BJ (cell line): ENCODE measurements at regions not wholly inside any gene's neighbourhood (a gene's known extent, or its start where the extent isn't known, plus 50 kb on each side); places are given as distances from the start of the nearest gene placed in this dataset.
"Not testable (repeated sequence)": the region's sequence is repeated elsewhere in the genome, so short reads cannot be mapped to it uniquely, and the experiment has no call there.

Experiments used
- CTCF ChIA-PET: fragments of 350-600 bp; formaldehyde crosslinking; extraction: SDS; loops from one replicate; lab custom pipeline; 2021; ENCODE audit warnings: antibody characterized with exemption, inconsistent platforms; lab: Yijun Ruan, JAX
- POLR2A ChIA-PET: fragments of 300-600 bp; sonication (Branson Sonifier 250); formaldehyde crosslinking; extraction: SDS; loops from one replicate; lab custom pipeline; 2021; ENCODE audit warnings: antibody characterized with exemption; lab: Charles Lee
- DNase-seq: peaks from one replicate; pipeline ENCODE4 v3.0.0-alpha.2; 2011; ENCODE audit warnings: low read depth
- H3K27me3 ChIP-seq: 2 replicates; pipeline ENCODE4 v1.6.0; 2011; ENCODE audit warnings: low read length; ENCODE audit not compliant: control insufficient read depth, insufficient read depth
- H3K36me3 ChIP-seq: 2 replicates; pipeline ENCODE4 v1.5.1; 2011; ENCODE audit warnings: low read length; ENCODE audit not compliant: control insufficient read depth, insufficient read depth
- H3K4me3 ChIP-seq: 2 replicates; pipeline ENCODE4 v1.5.1; 2011; ENCODE audit warnings: low read depth, mild to moderate bottlenecking, control low read depth, low read length
- TF ChIP-seq, protein P1 (sequence below): IDR thresholded peaks from 2 replicates; pipeline ENCODE4 v1.5.1; 2011; ENCODE audit warnings: low read depth, mild to moderate bottlenecking, control low read depth, inconsistent platforms, low read length, moderate library complexity; ENCODE audit not compliant: insufficient read depth

DNA sequence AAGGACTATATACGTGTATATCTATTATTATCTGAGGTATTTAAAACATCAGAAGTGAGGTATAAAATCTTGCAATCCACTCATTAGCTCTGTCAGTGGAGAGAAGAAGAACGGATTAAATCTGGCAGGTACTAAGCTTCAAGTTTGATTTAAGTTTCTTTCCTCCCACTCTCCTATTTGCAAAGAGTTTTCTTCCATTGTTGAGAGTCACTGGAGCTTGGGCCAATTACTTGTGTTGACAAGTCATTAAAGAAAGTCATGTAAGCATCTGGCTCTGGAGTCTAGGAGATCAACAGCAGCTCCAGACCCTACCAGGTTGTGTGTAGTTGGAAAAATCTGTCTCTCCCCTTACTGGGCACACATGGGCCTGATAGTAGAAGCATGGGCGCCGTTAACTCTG is 476.8 kb upstream of the SMARCA2 start:
- TF ChIP-seq, protein P1, sequence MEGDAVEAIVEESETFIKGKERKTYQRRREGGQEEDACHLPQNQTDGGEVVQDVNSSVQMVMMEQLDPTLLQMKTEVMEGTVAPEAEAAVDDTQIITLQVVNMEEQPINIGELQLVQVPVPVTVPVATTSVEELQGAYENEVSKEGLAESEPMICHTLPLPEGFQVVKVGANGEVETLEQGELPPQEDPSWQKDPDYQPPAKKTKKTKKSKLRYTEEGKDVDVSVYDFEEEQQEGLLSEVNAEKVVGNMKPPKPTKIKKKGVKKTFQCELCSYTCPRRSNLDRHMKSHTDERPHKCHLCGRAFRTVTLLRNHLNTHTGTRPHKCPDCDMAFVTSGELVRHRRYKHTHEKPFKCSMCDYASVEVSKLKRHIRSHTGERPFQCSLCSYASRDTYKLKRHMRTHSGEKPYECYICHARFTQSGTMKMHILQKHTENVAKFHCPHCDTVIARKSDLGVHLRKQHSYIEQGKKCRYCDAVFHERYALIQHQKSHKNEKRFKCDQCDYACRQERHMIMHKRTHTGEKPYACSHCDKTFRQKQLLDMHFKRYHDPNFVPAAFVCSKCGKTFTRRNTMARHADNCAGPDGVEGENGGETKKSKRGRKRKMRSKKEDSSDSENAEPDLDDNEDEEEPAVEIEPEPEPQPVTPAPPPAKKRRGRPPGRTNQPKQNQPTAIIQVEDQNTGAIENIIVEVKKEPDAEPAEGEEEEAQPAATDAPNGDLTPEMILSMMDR: no peak
- POLR2A ChIA-PET: no interaction called here
- CTCF ChIA-PET: no interaction called here
- Histone ChIP-seq H3K36me3 (no peaks in the 10 kb centered on the region), H3K27me3 (no peaks in the 10 kb centered on the region), H3K4me3 (no peak overlapping the region)
- no peak for DNase-seq

DNA sequence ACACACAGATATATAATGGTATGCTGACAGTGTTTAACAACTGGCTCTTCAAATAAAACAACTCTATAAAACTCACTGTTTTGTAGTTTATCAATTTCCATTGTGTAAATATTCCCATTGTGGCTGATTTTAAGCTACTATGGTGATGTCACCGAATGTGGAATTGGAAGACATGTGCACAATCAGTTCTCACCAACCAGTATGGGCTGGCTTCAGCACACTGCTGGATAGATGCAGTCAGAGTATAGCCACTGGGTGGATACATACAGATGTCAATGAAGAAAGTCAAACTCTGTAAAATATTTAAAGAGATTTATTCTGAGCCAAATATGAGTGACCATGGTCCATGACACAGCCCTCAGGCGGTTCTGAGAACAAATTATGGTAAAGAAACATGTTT is 475.9 kb upstream of the SMARCA2 start:
- Histone ChIP-seq H3K36me3 (no peaks in the 10 kb centered on the region), H3K27me3 (no peaks in the 10 kb centered on the region), H3K4me3 (no peak overlapping the region)
- ChIA-PET POLR2A (no interaction called here), CTCF (no interaction called here)
- DNase-seq: no peak
- TF ChIP-seq, protein P1: no peak

DNA sequence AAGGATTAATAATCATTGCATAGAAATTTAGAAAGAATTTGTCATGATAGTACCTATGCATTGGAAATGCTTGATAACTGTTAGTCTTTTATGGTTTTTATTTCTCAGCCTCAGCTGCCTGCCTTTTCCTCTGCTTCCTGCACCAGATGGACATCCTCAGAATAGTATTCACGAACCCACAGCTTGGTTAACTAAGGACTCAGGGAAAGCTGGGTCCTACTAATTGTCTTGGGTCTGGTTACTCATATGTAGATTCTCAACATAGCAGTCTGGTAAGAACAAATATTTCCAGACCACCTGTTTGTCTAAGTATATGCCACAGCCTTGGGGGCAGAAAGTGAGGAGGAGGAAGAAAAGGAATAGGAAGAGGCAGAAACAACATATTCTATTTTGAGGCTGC is 464.5 kb upstream of the SMARCA2 start:
- ChIA-PET POLR2A (no interaction called here), CTCF (no interaction called here)
- DNase-seq: no peak
- TF ChIP-seq, protein P1: no peak
- Histone ChIP-seq H3K27me3 (no peaks in the 10 kb centered on the region), H3K36me3 (no peaks in the 10 kb centered on the region), H3K4me3 (no peak overlapping the region)

DNA sequence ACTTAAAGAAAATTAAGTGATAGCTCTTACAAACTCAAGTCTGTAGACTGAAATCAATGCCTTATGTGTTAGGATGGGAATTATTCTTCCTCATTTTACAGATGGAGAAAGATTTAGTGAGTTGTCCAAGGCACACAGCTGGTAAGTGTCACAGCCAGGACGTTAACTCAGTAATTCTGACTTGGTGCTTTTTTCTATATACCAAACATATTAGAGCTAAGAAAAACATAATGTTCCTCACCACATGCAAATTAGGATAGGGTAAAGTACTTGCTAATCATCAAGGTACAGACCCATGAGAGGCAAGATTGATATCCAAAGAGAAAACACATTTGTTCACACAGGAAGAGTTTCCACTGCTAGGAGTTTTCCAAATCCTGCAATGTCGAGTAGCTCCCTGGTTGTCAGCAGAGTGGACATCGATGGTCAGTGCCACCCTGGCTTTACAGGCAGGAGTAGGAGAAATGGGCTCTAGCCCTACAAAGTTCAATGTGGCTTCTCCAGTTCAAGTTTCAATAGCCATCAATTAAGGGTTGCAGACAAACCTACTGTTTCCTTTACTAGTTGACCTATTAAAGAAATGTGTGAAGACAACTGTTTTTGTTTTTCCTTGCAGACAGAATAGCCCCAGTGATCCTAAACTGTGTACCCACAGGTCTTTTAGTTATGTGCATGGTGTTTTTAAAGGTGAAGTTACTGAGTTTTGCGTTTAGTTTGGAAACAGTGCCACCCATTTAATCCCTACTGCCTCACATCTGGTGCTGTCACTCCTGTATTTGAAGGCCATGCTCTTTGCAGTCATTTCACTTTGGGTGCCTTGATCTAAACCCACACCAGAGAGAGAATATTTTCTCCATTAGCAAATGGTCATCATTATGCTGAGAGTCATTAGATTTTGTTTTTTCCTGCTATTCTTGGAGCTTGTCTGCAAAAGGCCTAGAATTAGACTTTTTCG is 460.8 kb upstream of the SMARCA2 start:
- TF ChIP-seq, protein P1: no peak
- DNase-seq: no peak
- H3K36me3 ChIP-seq: no peaks in the 10 kb centered on the region
- no peaks in the 10 kb centered on the region for H3K27me3 ChIP-seq
- ChIA-PET POLR2A (no interaction called here), CTCF (no interaction called here)
- no peak overlapping the region for H3K4me3 ChIP-seq

DNA sequence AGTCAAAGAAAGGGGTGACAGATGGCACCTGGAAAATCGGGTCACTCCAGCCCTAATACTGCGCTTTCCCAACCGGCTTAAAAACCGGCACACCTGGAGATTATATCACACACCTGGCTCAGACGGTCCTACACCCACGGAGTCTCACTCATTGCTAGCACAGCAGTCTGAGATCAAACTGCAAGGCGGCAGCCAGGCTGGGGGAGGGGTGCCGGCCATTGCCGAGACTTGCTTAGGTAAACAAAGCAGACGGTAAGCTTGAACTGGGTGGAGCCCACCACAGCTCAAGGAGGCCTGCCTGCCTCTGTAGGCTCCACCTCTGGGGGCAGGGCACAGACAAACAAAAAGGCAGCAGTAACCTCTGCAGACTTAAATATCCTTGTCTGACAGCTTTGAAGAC is 456.5 kb upstream of the SMARCA2 start:
- H3K4me3 ChIP-seq, CTCF ChIA-PET, H3K36me3 ChIP-seq, DNase-seq, H3K27me3 ChIP-seq, POLR2A ChIA-PET: not testable (repeated sequence)

DNA sequence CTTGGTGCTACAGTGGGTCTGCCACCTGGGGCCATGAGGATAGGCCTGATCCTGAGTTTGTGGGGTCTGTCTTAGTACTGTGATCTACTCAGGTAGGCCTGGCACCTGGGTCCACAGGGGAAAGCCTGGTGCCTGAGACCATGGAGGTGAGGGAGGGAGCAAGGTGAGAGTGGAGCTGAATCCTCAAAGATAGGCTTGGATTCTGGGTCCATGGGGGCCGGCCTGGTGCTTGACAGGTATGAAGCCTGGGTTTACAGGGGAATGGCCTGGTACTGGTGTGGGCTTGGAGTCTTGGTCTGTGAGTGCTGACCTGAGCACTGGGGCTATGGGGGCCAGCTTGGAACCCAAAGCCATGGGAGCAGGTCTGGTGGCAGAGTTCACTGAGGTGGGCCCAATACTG is 439.2 kb upstream of the SMARCA2 start:
- DNase-seq: no peak
- TF ChIP-seq, protein P1: no peak
- Histone ChIP-seq H3K27me3 (no peaks in the 10 kb centered on the region), H3K4me3 (no peak overlapping the region), H3K36me3 (no peaks in the 10 kb centered on the region)
- CTCF ChIA-PET: no interaction called here
- POLR2A ChIA-PET: no interaction called here
